ENCODE measurements at regions not wholly inside any gene's neighbourhood (a gene's known extent, or its start where the extent isn't known, plus 50 kb on each side); places are given as distances from the start of the nearest gene placed in this dataset.
A peak's percentile ranks its signal among the peaks of the same experiment; 100 is the strongest.
"Not testable (repeated sequence)": the region's sequence is repeated elsewhere in the genome, so short reads cannot be mapped to it uniquely, and the experiment has no call there.

GRCh38 chr2:42977270-42978174, 185.1 kb upstream of the HAAO start:
- H3K4me3 ChIP-seq = no peak overlapping the region
- no peaks in the 10 kb centered on the region for H3K9me3 ChIP-seq
- no peaks in the 10 kb centered on the region for H3K36me3 ChIP-seq
- TF ChIP-seq, protein P1, sequence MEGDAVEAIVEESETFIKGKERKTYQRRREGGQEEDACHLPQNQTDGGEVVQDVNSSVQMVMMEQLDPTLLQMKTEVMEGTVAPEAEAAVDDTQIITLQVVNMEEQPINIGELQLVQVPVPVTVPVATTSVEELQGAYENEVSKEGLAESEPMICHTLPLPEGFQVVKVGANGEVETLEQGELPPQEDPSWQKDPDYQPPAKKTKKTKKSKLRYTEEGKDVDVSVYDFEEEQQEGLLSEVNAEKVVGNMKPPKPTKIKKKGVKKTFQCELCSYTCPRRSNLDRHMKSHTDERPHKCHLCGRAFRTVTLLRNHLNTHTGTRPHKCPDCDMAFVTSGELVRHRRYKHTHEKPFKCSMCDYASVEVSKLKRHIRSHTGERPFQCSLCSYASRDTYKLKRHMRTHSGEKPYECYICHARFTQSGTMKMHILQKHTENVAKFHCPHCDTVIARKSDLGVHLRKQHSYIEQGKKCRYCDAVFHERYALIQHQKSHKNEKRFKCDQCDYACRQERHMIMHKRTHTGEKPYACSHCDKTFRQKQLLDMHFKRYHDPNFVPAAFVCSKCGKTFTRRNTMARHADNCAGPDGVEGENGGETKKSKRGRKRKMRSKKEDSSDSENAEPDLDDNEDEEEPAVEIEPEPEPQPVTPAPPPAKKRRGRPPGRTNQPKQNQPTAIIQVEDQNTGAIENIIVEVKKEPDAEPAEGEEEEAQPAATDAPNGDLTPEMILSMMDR (IDR thresholded peaks at IDR 0.05) = no peak
- peaks cover 0 to 14% of the 10 kb centered on the region in 2 donors for H3K4me1 ChIP-seq
- H3K27me3 ChIP-seq = no peaks in the 10 kb centered on the region
- DNase-seq (ENCODE audit: low spot score) = no peak
- H3K27ac ChIP-seq = no peak overlapping the region

DNA sequence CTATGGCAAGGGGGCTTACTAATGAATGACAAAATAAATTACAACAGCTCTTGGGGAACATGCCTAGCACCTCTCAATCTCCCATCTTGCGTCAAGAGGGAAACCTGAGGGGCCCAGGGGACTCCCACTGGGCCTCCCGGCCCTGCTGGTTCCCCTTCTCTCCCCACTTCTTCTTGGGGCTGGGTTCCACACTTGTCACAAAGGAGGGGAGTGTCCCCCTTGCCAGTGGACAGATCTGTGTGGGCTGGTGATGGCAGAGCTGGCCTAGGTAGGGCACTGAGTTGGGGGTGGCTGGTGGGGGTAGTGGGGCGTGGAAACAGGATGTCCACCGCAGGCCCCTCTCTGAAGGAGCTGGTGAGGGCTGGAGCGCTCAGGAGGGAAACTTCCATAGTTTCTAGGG, 184.0 kb upstream of the HAAO start:
- Histone ChIP-seq H3K4me3 (no peak overlapping the region), H3K36me3 (no peaks in the 10 kb centered on the region), H3K4me1 (peaks cover 0 to 14% of the 10 kb centered on the region in 2 donors), H3K9me3 (no peaks in the 10 kb centered on the region), H3K27me3 (no peaks in the 10 kb centered on the region), H3K27ac (no peak overlapping the region)
- DNase-seq (ENCODE audit: low spot score) = no peak
- TF ChIP-seq, protein P1 (IDR thresholded peaks at IDR 0.05) = no peak

DNA sequence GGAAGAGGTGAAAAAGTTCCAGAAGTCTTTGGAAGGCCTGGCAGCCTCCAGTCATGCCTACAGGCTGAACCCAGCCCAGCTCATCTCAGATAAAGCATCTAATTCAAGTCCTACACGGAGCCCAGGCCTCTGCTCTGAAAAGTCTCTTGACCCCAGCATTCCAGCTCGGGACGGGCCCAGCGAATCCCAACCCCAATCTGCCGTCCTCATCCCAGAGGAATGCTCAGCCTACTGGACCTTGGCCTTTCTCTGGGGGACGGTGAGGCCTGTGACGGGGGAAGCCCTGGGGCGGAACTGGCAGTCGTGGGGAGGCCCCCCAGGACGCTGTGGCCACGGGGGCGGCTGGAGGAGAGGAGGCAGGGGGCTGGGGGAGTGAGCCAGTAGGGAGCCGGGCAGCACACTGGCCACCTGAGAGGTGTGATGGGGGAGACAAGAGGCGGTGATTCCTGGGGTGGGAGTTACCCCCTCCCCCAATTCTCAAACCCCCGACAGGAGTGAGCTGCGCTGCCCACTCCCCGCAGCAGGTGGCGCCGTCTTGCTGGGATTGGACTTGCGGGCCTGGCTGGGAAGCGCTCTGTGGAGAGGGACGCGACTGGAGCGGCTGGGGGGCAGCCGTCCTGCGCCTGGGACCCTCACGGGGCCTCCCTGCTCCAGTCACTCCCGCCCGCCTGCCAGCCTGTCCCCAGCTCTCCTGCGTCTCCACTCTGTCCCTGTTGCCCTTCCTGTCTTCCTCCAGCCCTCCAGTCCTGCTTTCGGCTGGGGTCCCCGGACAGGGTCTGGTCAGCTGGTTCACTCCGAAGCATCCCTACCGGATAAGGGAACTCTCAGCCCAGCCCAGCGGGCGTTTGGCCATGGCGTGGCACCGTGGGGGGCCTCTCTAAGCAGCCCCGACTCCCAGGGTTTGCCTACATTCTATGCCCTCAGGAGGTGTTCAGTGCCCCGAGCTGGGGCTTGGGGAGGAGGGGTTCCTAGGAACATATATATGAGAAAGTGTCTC, 182.6 kb upstream of the HAAO start:
- TF ChIP-seq, protein P1 (IDR thresholded peaks at IDR 0.05) = peak; percentile 92 to 97
- Histone ChIP-seq H3K36me3 (no peaks in the 10 kb centered on the region), H3K27me3 (no peaks in the 10 kb centered on the region), H3K9me3 (no peaks in the 10 kb centered on the region), H3K27ac (peak overlapping the region; percentile 4 to 74), H3K4me1 (peaks cover 0 to 17% of the 10 kb centered on the region in 2 donors), H3K4me3 (peak overlapping the region in 1 of 2 donors; percentile 53)
- no peak for DNase-seq (ENCODE audit: low spot score)

GRCh38 chr2:42974169-42974720, 181.9 kb upstream of the HAAO start:
- Histone ChIP-seq H3K36me3 (no peaks in the 10 kb centered on the region), H3K27ac (peak overlapping the region; percentile 4 to 74), H3K4me3 (no peak overlapping the region), H3K4me1 (peaks cover 0 to 24% of the 10 kb centered on the region in 2 donors), H3K9me3 (no peaks in the 10 kb centered on the region), H3K27me3 (no peaks in the 10 kb centered on the region)
- no peak for DNase-seq (ENCODE audit: low spot score)
- TF ChIP-seq, protein P1 (IDR thresholded peaks at IDR 0.05) = no peak

- Histone ChIP-seq H3K27ac (no peak overlapping the region), H3K27me3 (no peaks in the 10 kb centered on the region)
Measured at GRCh38 chr2:42973726-42974125, 181.3 kb upstream of the HAAO start.

DNA sequence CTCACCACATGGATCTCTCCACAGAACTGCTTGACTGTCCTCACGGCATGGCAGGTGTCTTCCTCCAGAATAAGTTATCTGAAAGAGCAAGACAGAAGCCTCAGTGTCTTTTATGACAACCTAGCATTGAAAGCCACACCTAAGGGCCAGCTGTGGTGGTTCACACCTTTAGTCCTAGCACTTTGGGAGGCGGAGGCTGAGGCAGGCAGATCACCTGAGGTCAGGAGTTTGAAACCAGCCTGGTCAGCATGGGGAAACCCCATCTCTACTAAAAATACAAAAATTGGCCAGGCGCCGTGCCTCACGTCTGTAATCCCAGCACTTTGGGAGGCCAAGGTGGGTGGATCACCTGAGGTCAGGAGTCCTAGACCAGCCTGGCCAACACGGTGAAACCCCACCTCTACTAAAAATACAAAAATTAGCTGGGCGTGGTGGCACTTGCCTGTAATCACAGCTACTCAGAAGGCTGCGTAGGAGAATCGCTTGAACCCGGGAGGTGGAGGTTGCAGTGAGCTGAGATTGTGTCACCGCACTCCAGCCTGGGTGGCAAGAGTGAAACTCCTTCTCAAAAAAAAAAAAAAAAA, 180.6 kb upstream of the HAAO start:
- not testable (repeated sequence) for DNase-seq (ENCODE audit: low spot score); H3K4me3 ChIP-seq; H3K36me3 ChIP-seq; H3K9me3 ChIP-seq; H3K27ac ChIP-seq; H3K27me3 ChIP-seq
- peaks cover 0 to 37% of the 10 kb centered on the region in 2 donors for H3K4me1 ChIP-seq

More at GRCh38 chr2:42973726-42974125, 181.3 kb upstream of the HAAO start:
- Histone ChIP-seq H3K4me1 (peaks cover 0 to 30% of the 10 kb centered on the region in 2 donors), H3K9me3 (no peaks in the 10 kb centered on the region), H3K36me3 (no peaks in the 10 kb centered on the region), H3K4me3 (no peak overlapping the region)
- TF ChIP-seq, protein P1 (IDR thresholded peaks at IDR 0.05) = no peak
- DNase-seq (ENCODE audit: low spot score) = no peak
